ENCODE measurements at regions not wholly inside any gene's neighbourhood (a gene's known extent, or its start where the extent isn't known, plus 50 kb on each side); places are given as distances from the start of the nearest gene placed in this dataset.
"Not testable (repeated sequence)": the region's sequence is repeated elsewhere in the genome, so short reads cannot be mapped to it uniquely, and the experiment has no call there.

- TF ChIP-seq EZH2 (IDR thresholded peaks at IDR 0.05; ENCODE audit: borderline replicate concordance, low read depth, low read length, poor library complexity, severe bottlenecking); CTCF (conservative IDR thresholded peaks at IDR 0.05; ENCODE audit: low read depth, low read length): not testable (repeated sequence)
Observed at GRCh38 chr5:42981015-42981414, 59.1 kb downstream of the ANXA2R start.
